HG03097 (cell line): ENCODE measurements at regions not wholly inside any gene's neighbourhood (a gene's known extent, or its start where the extent isn't known, plus 50 kb on each side); places are given as distances from the start of the nearest gene placed in this dataset.
"Not testable (repeated sequence)": the region's sequence is repeated elsewhere in the genome, so short reads cannot be mapped to it uniquely, and the experiment has no call there.

Experiments
- ATAC-seq: cut with Tn5 transposase; IDR thresholded peaks from one replicate; pipeline ENCODE4 v1.9.1; 2021; ENCODE audit not compliant: unreplicated experiment, low FRiP score

DNA sequence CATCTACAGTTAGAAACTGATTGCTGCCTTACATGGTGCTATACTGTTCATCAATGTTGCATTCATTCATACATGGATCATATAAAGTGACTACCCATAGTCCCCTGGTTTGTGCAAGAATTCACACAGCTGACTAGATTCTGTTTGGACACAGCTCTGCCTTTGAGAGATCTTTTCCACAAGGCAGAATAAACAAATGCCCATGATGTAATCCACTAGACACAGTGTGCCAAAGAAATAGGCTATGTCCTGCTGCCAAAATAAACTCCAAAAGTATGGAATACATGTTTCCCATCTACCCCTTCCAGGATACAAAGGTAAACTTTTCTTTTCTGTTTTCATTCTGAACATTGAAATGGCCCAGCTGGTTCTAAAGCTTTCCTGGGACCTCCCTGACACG lies 269.4 kb upstream of the CHAC2 start:
- no peak for ATAC-seq

GRCh38 chr2:53497020-53497419 lies 270.6 kb upstream of the CHAC2 start:
- no peak for ATAC-seq

DNA sequence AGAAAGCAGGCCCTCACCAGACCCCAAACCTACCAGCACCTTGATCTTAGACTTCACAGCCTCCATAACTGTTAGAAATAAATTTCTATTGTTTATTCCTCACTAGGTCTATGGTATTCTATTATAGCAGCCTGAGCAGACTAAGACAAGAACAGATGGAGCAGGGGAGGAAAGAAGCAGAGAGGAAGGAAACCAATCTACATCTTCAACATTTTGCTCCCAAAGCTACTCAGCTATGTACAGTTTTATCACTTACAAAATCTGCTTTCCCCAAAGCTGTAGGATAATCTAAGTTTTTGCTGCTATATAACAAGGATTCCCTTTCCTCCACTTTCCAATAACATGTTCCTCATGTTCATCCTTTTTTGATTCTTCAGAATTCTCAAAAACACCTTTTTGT lies 274.4 kb upstream of the CHAC2 start:
- no peak for ATAC-seq

DNA sequence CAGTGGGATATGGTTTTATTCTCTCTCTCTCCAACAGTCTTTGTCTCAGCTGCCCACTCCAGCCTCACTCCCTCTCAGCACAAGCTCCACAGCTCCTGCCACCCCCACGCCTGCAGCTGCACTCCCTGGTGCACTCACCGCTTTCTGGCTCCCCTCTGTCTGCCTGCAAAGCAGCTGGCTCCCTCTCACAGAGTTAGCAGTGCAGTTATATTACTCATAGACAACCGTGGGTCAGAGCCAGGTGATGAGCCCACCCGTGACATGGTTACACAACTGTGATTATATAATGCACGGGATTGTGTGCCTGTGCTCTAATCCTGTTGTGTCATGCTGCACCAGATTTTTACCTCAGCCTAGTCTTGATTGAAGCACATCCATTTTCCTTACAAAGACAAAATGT lies 276.9 kb upstream of the CHAC2 start:
- no peak for ATAC-seq

DNA sequence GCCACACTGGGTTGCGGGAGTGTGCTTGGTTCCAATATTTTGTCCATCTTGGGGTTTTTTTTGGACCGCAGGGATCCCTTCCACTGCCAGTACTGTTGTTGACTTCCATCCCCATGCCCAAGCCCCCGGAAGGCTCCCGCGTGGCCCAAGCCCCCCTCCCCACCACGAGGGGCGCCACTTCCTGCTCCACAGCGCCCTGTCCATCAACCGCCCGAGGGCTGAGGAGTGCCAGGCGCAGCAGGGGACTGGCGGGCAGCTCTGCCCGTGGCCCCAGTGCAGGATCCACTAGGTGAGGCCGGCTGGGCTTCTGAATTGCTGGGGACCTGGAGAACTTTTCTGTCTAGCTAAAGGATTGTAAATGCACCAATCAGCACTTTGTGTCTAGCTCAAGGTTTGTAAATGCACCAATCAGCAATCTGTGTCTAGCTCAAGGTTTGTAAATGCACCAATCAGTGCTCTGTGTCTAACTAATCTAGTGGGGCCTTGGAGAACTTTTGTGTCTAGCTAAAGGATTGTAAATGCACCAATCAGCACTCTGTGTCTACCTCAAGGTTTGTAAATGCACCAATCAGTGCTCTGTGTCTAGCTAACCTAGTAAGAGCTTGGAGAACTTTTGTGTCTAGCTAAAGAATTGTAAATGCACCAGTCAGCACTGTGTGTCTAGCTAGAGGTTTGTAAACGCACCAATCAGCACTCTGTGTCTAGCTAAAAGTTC lies 281.3 kb upstream of the CHAC2 start:
- ATAC-seq: not testable (repeated sequence)

GRCh38 chr2:53485021-53485728 lies 282.4 kb upstream of the CHAC2 start:
- no peak for ATAC-seq

- no peak for ATAC-seq
These were observed 283.1 kb upstream of the CHAC2 start for GRCh38 chr2:53484531-53484930.

DNA sequence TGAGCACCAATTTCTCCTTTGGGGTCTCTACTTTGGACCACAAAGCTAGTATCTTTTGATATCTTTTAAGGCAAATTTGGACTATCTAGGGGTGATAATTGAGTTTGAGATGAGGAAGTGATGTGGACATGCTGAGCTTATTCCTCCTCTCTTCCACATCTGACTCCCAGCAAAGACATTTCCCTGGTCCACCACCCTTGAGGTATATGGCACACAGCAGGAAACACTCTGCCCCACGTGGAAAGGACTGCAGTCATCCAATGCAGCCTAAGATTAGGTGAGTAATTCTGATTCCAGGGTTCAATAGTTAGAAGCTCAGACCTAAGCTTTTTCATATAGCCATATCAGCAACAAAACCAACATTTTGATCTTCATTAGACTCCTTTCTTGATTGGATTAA lies 290.1 kb upstream of the CHAC2 start:
- ATAC-seq: no peak

- no peak for ATAC-seq
These were observed 290.8 kb upstream of the CHAC2 start for GRCh38 chr2:53476834-53477233.

DNA sequence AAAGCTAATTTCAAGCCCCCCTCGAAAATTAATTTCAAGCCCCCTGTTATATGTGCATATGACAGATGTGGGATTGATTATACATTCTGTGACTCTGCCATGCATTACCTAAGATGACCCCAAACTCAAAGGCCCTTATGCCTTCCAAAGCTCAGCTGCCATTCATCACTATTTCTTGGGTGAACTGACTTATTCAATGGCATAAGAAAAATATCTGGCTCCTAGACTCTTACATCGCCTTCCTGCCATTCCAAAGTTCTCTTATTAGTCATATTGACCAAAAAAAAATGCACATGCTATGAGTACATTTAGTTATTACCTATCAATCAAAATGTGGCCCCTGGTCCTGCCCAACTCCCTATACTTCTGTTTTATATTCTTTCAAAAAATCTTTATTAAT lies 291.8 kb upstream of the CHAC2 start:
- ATAC-seq: no peak

GRCh38 chr2:53475321-53475720 lies 292.3 kb upstream of the CHAC2 start:
- ATAC-seq: no peak

DNA sequence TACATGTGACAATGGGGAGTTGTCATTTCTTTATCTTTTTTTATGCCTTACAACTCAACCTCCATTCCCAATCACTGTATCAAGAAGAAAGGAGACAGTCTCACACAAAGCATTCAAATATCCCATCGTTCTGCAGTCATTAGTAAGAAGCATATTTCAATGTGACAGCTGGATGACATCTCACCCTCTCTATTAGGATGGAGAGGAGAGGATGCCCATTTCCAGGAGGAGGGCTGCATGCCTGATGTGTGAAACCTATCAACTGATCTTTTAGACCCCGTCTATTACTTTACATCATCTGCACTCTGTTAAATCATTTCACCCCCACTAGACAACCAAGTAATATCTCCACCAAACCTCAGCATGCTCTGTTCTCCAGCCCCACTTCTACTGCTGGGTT lies 292.7 kb upstream of the CHAC2 start:
- ATAC-seq: no peak

DNA sequence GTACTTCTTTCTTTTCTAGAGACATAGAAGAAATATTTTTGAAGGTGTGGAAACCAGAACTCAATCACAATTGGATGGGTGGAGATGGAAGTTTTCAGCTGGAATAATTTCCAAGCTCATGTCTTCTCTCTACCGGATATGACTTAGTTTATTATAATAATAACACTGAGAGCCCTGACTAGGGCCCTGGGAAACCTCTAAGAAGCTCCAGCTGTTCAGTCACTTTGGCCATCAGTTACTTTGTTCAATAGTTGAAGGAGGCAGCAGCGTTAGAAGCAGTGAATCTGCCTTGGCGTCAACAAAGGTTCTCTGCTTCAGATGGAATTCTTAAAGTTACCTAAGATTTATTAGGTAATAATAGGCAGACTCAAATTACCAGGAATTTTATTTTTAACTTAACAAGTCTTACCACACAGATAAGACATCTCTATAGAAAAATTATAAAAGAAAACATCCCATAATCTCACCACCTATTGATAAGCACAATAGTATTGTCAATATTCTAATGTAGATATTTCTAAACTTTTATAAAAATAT lies 293.8 kb upstream of the CHAC2 start:
- ATAC-seq: no peak

GRCh38 chr2:53473236-53473635 lies 294.4 kb upstream of the CHAC2 start:
- ATAC-seq: no peak

DNA sequence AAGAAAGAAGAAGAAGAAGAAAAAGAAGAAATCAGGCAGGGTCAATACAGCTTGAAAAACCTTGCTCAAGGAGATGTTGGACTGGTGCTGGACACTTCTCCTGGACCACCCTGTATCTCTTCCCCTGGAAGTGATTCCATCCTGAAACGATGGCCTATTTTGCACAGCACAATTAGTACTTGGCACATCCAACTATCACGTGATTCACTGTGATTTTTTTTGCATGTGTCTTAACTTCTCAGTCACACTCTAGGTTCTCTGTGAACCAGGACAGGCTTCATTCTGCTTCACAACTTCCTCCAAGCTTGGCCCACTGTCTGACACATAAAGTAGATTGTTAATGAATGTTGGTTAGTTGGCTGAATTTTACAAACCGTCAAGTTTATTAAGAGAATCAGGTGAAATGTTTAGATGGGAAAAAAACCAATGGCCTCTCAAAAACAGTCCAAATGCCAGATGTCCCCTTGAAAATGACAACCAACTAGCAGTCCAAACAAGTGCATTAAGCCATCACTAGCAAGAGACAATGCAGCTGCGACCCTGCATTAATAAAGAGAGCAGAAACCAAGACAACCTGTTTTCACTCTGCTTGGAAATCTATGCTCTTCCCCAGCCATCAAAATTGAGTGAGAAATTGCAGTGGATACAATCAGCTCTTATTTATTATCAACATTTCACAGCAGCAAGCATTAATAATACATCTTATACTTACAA lies 300.0 kb upstream of the CHAC2 start:
- no peak for ATAC-seq

- no peak for ATAC-seq
These were observed 303.5 kb upstream of the CHAC2 start for GRCh38 chr2:53463806-53464726.

DNA sequence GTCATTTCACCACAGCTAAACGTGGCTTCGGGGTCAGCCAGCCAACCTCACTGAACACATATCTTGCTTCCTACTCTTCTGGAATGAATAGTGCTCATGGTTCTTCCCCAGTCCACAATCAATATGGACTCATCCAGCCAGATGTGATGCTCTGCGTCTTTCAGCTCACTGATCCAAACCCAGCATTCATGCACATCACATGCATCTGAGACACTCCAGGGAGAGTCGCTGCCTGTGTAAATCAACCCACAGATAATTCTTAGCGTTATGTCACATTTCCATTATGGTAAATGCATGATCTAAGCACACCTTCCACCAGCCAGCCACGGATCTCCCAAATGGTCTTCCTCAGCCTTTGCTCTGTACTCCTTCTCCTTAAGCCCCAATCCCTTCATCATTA lies 306.7 kb upstream of the CHAC2 start:
- no peak for ATAC-seq

DNA sequence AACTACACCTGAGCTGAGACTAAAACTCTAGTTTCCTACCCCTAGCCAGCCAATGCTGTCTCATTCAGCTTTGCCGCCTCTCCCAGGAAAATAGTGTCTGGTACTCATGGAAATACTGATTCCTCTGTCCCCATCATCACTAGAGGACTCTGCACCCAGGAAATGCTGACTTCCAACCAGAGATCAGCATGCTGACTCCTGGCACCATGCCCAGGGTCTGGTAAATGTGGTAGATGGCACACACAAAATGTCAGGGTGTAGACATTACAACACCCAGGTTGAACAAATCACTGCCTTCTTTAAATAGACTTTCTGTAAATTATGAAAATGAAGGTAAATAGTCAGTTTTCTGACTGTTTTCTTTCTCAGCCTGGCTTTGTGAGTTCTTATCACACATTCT lies 307.3 kb upstream of the CHAC2 start:
- ATAC-seq: no peak

GRCh38 chr2:53455094-53455493 lies 312.5 kb upstream of the CHAC2 start:
- ATAC-seq: no peak

GRCh38 chr2:53452957-53453748 lies 314.5 kb upstream of the CHAC2 start:
- no peak for ATAC-seq
